Left lung (tissue), 4 donors: ENCODE measurements at regions not wholly inside any gene's neighbourhood (a gene's known extent, or its start where the extent isn't known, plus 50 kb on each side); places are given as distances from the start of the nearest gene placed in this dataset.
"Not testable (repeated sequence)": the region's sequence is repeated elsewhere in the genome, so short reads cannot be mapped to it uniquely, and the experiment has no call there.

Source experiments
- ATAC-seq: fragments of 200-7000 bp; cut with Tn5 transposase; one replicate; pipeline ENCODE4 v1.9.1; 2020; ENCODE audit warnings: moderate library complexity
- DNase-seq, 4 donors: peaks; one replicate each; pipeline ENCODE4 v3.0.0-alpha.2; 2013 to 2020
- H3K27ac ChIP-seq, 2 donors: fragments of 200-600 bp; sonication (generic) in 1 of 2; one replicate each; pipeline versions ENCODE4 v1.5.0 to v1.8.0; 2020 to 2021
- H3K27me3 ChIP-seq, 2 donors: fragments of 200-600 bp; sonication (generic) in 1 of 2; one replicate each; pipeline versions ENCODE4 v1.5.0 to v1.8.0; 2020 to 2021
- H3K36me3 ChIP-seq, 2 donors: fragments of 200-600 bp; sonication (generic) in 1 of 2; one replicate each; pipeline versions ENCODE4 v1.5.0 to v1.8.0; 2020 to 2021
- H3K4me1 ChIP-seq, 2 donors: fragments of 200-600 bp; one replicate each; pipeline ENCODE4 v1.8.0; 2021
- H3K4me3 ChIP-seq, 2 donors: fragments of 200-600 bp; sonication (generic) in 1 of 2; one replicate each; pipeline versions ENCODE4 v1.5.0 to v1.8.0; 2020 to 2021; ENCODE audit warnings: mild to moderate bottlenecking in 1 of 2
- H3K9me3 ChIP-seq, 2 donors: fragments of 200-600 bp; sonication (generic) in 1 of 2; one replicate each; pipeline versions ENCODE4 v1.5.0 to v1.8.0; 2020 to 2021
- intact Hi-C, 2 donors: fragments of 100-400 bp; cut with DNase I; formaldehyde crosslinking; loops; one replicate each; pipeline versions ENCODE4 v1.11.2 to v1.14.2; 2022
- TF ChIP-seq, protein P1 (sequence below), 2 donors: fragments of 200-600 bp; sonication (generic) in 1 of 2; IDR thresholded peaks; one replicate each; pipeline versions ENCODE4 v1.5.0 to v1.8.0; 2021; ENCODE audit warnings: antibody characterized with exemption in 2 of 2
- donor health status: DM: no; HTN: yes; CAD: no.
- donor health status: DM: no; HTN: no; CAD: no.

DNA sequence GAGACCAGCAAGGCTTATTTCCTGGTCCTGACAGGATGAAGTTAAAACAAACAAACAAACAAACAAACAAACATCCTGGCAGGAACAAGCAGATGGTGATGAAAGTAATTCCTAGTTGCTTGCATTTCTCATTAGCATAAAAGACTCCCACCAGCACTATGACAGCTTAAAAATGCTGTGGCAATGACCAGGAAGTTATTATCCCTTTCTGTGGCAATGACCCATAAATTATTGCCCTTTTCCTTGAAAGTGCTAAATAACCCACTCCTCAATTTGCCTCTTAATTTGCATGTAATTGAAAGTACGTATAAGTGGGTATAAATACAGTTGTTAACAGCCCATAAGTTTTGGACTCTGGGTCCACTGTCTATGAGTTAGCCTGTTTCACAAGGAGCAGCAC lies 727.6 kb upstream of the NEGR1 start:
- no peak overlapping the region for H3K4me3 ChIP-seq
- no peaks in the 10 kb centered on the region for H3K36me3 ChIP-seq
- no peak overlapping the region for H3K27ac ChIP-seq
- no peak for ATAC-seq
- peaks cover 0 to 6% of the 10 kb centered on the region in 2 donors for H3K9me3 ChIP-seq
- no peaks in the 10 kb centered on the region for H3K27me3 ChIP-seq
- TF ChIP-seq, protein P1, sequence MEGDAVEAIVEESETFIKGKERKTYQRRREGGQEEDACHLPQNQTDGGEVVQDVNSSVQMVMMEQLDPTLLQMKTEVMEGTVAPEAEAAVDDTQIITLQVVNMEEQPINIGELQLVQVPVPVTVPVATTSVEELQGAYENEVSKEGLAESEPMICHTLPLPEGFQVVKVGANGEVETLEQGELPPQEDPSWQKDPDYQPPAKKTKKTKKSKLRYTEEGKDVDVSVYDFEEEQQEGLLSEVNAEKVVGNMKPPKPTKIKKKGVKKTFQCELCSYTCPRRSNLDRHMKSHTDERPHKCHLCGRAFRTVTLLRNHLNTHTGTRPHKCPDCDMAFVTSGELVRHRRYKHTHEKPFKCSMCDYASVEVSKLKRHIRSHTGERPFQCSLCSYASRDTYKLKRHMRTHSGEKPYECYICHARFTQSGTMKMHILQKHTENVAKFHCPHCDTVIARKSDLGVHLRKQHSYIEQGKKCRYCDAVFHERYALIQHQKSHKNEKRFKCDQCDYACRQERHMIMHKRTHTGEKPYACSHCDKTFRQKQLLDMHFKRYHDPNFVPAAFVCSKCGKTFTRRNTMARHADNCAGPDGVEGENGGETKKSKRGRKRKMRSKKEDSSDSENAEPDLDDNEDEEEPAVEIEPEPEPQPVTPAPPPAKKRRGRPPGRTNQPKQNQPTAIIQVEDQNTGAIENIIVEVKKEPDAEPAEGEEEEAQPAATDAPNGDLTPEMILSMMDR (IDR thresholded peaks at IDR 0.05): no peak
- DNase-seq: no peak
- intact Hi-C loops: no loop called here
- H3K4me1 ChIP-seq: no peaks in the 10 kb centered on the region

DNA sequence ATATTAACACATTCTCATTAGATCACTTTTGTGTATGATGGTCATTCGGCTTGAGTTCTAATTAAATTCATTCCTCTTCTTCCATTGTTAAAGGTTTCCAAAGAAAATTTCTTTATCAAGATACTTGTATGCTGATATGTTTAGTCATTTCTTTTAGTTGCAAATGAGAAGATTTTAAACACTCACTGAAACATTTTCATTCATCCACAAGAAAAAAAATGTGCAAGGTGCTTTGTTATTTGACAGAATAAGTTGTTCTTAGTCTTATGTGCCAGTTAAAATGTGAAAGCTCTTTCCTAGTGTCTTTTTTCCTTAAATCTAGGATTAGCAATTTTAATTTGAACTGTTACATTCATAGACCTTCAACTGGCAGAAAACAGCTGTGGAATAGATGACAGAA lies 727.0 kb upstream of the NEGR1 start:
- no peak for ATAC-seq
- no peak overlapping the region for H3K27ac ChIP-seq
- H3K4me3 ChIP-seq: no peak overlapping the region
- H3K9me3 ChIP-seq: peaks cover 0 to 2% of the 10 kb centered on the region in 2 donors
- intact Hi-C loops: no loop called here
- no peak for DNase-seq
- H3K4me1 ChIP-seq: no peaks in the 10 kb centered on the region
- H3K27me3 ChIP-seq: no peaks in the 10 kb centered on the region
- TF ChIP-seq, protein P1 (IDR thresholded peaks at IDR 0.05): no peak
- H3K36me3 ChIP-seq: no peaks in the 10 kb centered on the region

DNA sequence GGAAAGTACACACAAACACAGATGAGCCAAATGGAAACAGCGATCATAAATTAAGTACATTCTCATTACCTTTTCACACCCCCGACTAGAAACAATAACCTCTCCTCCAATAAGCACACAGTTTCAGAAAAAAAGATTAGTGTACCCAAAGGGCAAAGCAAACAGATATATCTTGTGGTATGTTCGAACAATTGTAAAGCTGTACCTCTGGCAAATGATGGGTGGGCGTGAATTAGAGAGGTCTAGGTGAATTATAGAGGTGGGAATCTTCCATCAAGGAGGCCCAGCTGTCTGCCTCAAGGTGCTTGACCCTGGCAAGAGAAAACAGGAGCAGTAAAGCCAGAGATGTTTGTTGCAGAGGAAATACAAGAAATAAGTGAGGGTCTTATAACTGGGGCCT lies 715.3 kb upstream of the NEGR1 start:
- H3K27ac ChIP-seq: no peak overlapping the region
- H3K9me3 ChIP-seq: peaks cover 0 to 4% of the 10 kb centered on the region in 2 donors
- TF ChIP-seq, protein P1 (IDR thresholded peaks at IDR 0.05): no peak
- H3K4me1 ChIP-seq: no peaks in the 10 kb centered on the region
- ATAC-seq (no peak), DNase-seq (no peak)
- intact Hi-C loops: no loop called here
- H3K4me3 ChIP-seq: no peak overlapping the region
- no peaks in the 10 kb centered on the region for H3K27me3 ChIP-seq
- no peaks in the 10 kb centered on the region for H3K36me3 ChIP-seq

DNA sequence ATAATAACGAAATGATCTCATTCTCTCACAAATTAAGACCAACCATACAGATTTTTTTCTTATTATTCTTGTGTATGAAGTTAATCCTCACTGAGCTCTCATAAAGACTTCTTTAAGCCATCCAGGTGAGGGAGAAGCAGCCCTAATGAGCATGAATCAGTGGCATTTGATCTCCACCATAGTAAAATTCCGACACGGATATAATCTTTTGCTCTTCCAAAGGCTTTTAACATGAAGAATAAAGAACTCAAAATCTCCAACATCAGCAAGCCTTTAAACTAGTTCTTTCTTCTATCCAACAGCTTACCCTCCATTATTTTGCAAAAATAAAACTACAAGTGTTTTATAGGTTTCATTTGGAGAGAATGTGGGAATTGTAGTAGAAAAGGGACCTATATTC lies 714.7 kb upstream of the NEGR1 start:
- H3K27me3 ChIP-seq: no peaks in the 10 kb centered on the region
- TF ChIP-seq, protein P1 (IDR thresholded peaks at IDR 0.05): no peak
- ATAC-seq (no peak), DNase-seq (no peak)
- intact Hi-C loops: no loop called here
- no peaks in the 10 kb centered on the region for H3K4me1 ChIP-seq
- no peak overlapping the region for H3K4me3 ChIP-seq
- H3K27ac ChIP-seq: no peak overlapping the region
- H3K9me3 ChIP-seq: peaks cover 0 to 4% of the 10 kb centered on the region in 2 donors
- no peaks in the 10 kb centered on the region for H3K36me3 ChIP-seq

- H3K36me3 ChIP-seq, DNase-seq, ATAC-seq, H3K27me3 ChIP-seq, H3K9me3 ChIP-seq, H3K4me1 ChIP-seq, H3K4me3 ChIP-seq, H3K27ac ChIP-seq, intact Hi-C loops: not testable (repeated sequence)
These were observed 705.5 kb upstream of the NEGR1 start for GRCh38 chr1:72987871-72988270.

- Histone ChIP-seq H3K36me3 (no peaks in the 10 kb centered on the region), H3K27me3 (no peaks in the 10 kb centered on the region), H3K4me3 (no peak overlapping the region), H3K9me3 (peaks cover 0 to 4% of the 10 kb centered on the region in 2 donors), H3K27ac (no peak overlapping the region), H3K4me1 (no peaks in the 10 kb centered on the region)
- intact Hi-C loops: no loop called here
- ATAC-seq (no peak), DNase-seq (no peak)
- TF ChIP-seq, protein P1 (IDR thresholded peaks at IDR 0.05): no peak
These were observed 704.4 kb upstream of the NEGR1 start for GRCh38 chr1:72986591-72987290.

- H3K36me3 ChIP-seq, H3K4me3 ChIP-seq, H3K27me3 ChIP-seq, DNase-seq, H3K9me3 ChIP-seq, intact Hi-C loops, H3K4me1 ChIP-seq, ATAC-seq, H3K27ac ChIP-seq: not testable (repeated sequence)
These were observed 702.7 kb upstream of the NEGR1 start for GRCh38 chr1:72985024-72985423.

- intact Hi-C loops, DNase-seq, H3K4me3 ChIP-seq, ATAC-seq, H3K36me3 ChIP-seq, H3K4me1 ChIP-seq, H3K27ac ChIP-seq, H3K27me3 ChIP-seq: not testable (repeated sequence)
- peaks cover 0 to 13% of the 10 kb centered on the region in 2 donors for H3K9me3 ChIP-seq
These were observed 700.7 kb upstream of the NEGR1 start for GRCh38 chr1:72983011-72983410.
